Mucosa of descending colon (tissue), 3 donors: ENCODE measurements at regions not wholly inside any gene's neighbourhood (a gene's known extent, or its start where the extent isn't known, plus 50 kb on each side); places are given as distances from the start of the nearest gene placed in this dataset.

Experiments used
- ATAC-seq: fragments of 200-7000 bp; cut with Tn5 transposase; one replicate; pipeline ENCODE4 v1.9.1; 2020; ENCODE audit warnings: mild to moderate bottlenecking, moderate library complexity
- DNase-seq, 3 donors: peaks; one replicate each; pipeline ENCODE4 v3.0.0-alpha.2; 2020
- H3K36me3 ChIP-seq: fragments of 200-600 bp; one replicate; pipeline ENCODE4 v1.8.0; 2021; ENCODE audit warnings: low read depth, mild to moderate bottlenecking
- H3K4me1 ChIP-seq: fragments of 200-600 bp; one replicate; pipeline ENCODE4 v1.8.0; 2021; ENCODE audit warnings: low read depth, mild to moderate bottlenecking
- H3K4me3 ChIP-seq: fragments of 200-600 bp; one replicate; pipeline ENCODE4 v1.8.0; 2021; ENCODE audit warnings: mild to moderate bottlenecking
- H3K9me3 ChIP-seq: fragments of 200-600 bp; one replicate; pipeline ENCODE4 v1.8.0; 2021; ENCODE audit warnings: mild to moderate bottlenecking
- CTCF ChIP-seq: fragments of 200-600 bp; IDR thresholded peaks from one replicate; pipeline ENCODE4 v1.8.0; 2022; ENCODE audit warnings: antibody characterized with exemption, mild to moderate bottlenecking
- intact Hi-C, 2 donors: fragments of 100-400 bp; cut with DNase I in 1 of 2; cut with micrococcal nuclease in 1 of 2; formaldehyde crosslinking; loops; one replicate each; pipeline versions ENCODE4 v1.11.0 to v1.11.1; 2022; cut with DNase I, micrococcal nuclease
- donor health status: DM: no; HTN: no; CAD: no; lungs with moderate emphysema.
- donor health status: DM: no; HTN: no; CAD: no.
- donor health status: DM: no; HTN: yes; CAD: no.

- Histone ChIP-seq H3K4me3 (no peak overlapping the region), H3K4me1 (no peaks in the 10 kb centered on the region), H3K36me3 (no peaks in the 10 kb centered on the region), H3K9me3 (no peaks in the 10 kb centered on the region)
- no peak for ATAC-seq
- intact Hi-C loops, result no loop called here
- TF ChIP-seq CTCF, result no peak
- DNase-seq, result no peak
Observed at GRCh38 chr1:55654171-55654570, 439.0 kb upstream of the USP24 start.

- no peak overlapping the region for H3K4me3 ChIP-seq
- intact Hi-C loops, result no loop called here
- no peak for TF ChIP-seq CTCF
- H3K36me3 ChIP-seq, result no peaks in the 10 kb centered on the region
- H3K9me3 ChIP-seq, result no peaks in the 10 kb centered on the region
- ATAC-seq (no peak), DNase-seq (no peak)
- H3K4me1 ChIP-seq, result no peaks in the 10 kb centered on the region
Observed at GRCh38 chr1:55650444-55650843, 435.3 kb upstream of the USP24 start.

- DNase-seq, result no peak
- intact Hi-C loops, result no loop called here
- no peak overlapping the region for H3K4me3 ChIP-seq
- no peaks in the 10 kb centered on the region for H3K4me1 ChIP-seq
- TF ChIP-seq CTCF, result no peak
- no peaks in the 10 kb centered on the region for H3K9me3 ChIP-seq
- H3K36me3 ChIP-seq, result no peaks in the 10 kb centered on the region
- ATAC-seq, result no peak
Observed at GRCh38 chr1:55646181-55646580, 431.0 kb upstream of the USP24 start.

- no peak for TF ChIP-seq CTCF
- DNase-seq (no peak), ATAC-seq (no peak)
- intact Hi-C loops, result no loop called here
- Histone ChIP-seq H3K36me3 (no peaks in the 10 kb centered on the region), H3K4me1 (no peaks in the 10 kb centered on the region), H3K9me3 (no peaks in the 10 kb centered on the region), H3K4me3 (no peak overlapping the region)
Observed at GRCh38 chr1:55645270-55645669, 430.1 kb upstream of the USP24 start.

GRCh38 chr1:55641947-55642346, 426.8 kb upstream of the USP24 start:
- no peak for ATAC-seq
- TF ChIP-seq CTCF, result no peak
- Histone ChIP-seq H3K4me1 (no peaks in the 10 kb centered on the region), H3K9me3 (no peaks in the 10 kb centered on the region), H3K36me3 (no peaks in the 10 kb centered on the region), H3K4me3 (no peak overlapping the region)
- DNase-seq, result no peak
- intact Hi-C loops, result no loop called here
